IgD-negative memory B cell (primary cell): ENCODE measurements at regions not wholly inside any gene's neighbourhood (a gene's known extent, or its start where the extent isn't known, plus 50 kb on each side); places are given as distances from the start of the nearest gene placed in this dataset.

ENCODE experiments used
- H3K27ac Mint-ChIP-seq, 3 donors: one replicate each; pipeline ENCODE4 v1.8.0; 2020 to 2022; ENCODE audit warnings: mild to moderate bottlenecking in 3 of 3, mixed read lengths in 3 of 3, moderate library complexity in 1 of 3
- H3K27me3 Mint-ChIP-seq: one replicate; pipeline ENCODE4 v1.8.0; 2021; ENCODE audit warnings: mixed read lengths
- H3K36me3 Mint-ChIP-seq: one replicate; pipeline ENCODE4 v1.8.0; 2020; ENCODE audit warnings: mild to moderate bottlenecking, mixed read lengths
- H3K4me1 Mint-ChIP-seq, 3 donors: one replicate each; pipeline ENCODE4 v1.8.0; 2020 to 2022; ENCODE audit warnings: mixed read lengths in 3 of 3, mild to moderate bottlenecking in 1 of 3
- H3K4me3 Mint-ChIP-seq, 4 donors: one replicate each; pipeline ENCODE4 v1.8.0; 2020 to 2022; ENCODE audit warnings: mild to moderate bottlenecking in 4 of 4, mixed read lengths in 4 of 4, moderate library complexity in 3 of 4
- H3K9me3 Mint-ChIP-seq, 3 donors: one replicate each; pipeline ENCODE4 v1.8.0; 2020 to 2021; ENCODE audit warnings: mixed read lengths in 3 of 3, mild to moderate bottlenecking in 1 of 3

DNA sequence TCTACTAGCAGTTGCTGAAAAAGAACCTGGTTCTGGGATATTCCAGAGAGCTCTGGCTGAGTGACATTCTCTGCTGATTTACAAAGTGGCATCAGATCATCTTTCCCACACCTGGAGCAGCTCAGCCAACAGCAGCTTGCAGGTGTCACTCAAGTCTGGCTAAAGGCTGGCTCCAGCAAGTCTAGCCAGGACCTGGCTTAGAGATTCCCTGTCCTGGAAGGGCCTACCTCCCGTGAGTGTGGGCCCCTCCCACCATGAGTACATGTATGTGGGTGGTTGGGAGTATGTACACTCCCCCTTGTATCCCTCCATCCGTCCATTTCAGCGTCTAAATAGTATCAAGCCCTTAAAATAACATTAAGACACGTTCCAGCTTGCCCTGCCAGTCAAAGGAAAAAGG lies 539.3 kb upstream of the ID4 start:
- no peaks in the 10 kb centered on the region for H3K27me3 Mint-ChIP-seq
- no peaks in the 10 kb centered on the region for H3K4me1 Mint-ChIP-seq
- H3K27ac Mint-ChIP-seq = no peak overlapping the region
- peaks cover 0 to 5% (median 2%) of the 10 kb centered on the region in 3 donors for H3K9me3 Mint-ChIP-seq
- H3K4me3 Mint-ChIP-seq = no peak overlapping the region
- H3K36me3 Mint-ChIP-seq = no peaks in the 10 kb centered on the region

DNA sequence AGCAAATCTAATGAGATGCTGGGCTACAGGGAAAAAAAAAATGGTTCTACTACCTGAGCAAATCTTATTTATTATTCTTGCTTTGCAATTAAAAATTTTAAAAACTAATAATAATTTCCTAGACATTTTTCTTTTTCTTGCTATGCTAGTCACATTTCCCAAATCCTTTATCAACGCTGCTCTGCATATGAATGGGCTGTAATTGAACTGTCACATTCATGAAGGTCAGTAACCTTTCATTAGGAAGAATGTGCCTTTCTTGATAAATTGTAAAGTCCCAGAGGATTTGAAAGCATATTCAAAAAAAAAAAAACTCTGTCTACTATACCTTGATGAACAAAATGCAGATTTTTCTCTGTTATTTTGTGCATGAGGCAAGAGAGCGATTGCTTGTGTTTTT lies 538.7 kb upstream of the ID4 start:
- Mint-ChIP-seq H3K27ac (no peak overlapping the region), H3K4me3 (no peak overlapping the region), H3K9me3 (peaks cover 0 to 5% (median 2%) of the 10 kb centered on the region in 3 donors), H3K4me1 (no peaks in the 10 kb centered on the region), H3K36me3 (no peaks in the 10 kb centered on the region), H3K27me3 (no peaks in the 10 kb centered on the region)

- H3K27me3 Mint-ChIP-seq = no peaks in the 10 kb centered on the region
- H3K27ac Mint-ChIP-seq = no peak overlapping the region
- H3K4me3 Mint-ChIP-seq = no peak overlapping the region
- no peaks in the 10 kb centered on the region for H3K36me3 Mint-ChIP-seq
- H3K9me3 Mint-ChIP-seq = peaks cover 0 to 5% (median 2%) of the 10 kb centered on the region in 3 donors
- no peaks in the 10 kb centered on the region for H3K4me1 Mint-ChIP-seq
Measured at GRCh38 chr6:19299129-19299528, 538.0 kb upstream of the ID4 start.

GRCh38 chr6:19301980-19302379 lies 535.2 kb upstream of the ID4 start:
- peaks cover 2 to 7% (median 4%) of the 10 kb centered on the region in 3 donors for H3K9me3 Mint-ChIP-seq
- H3K27me3 Mint-ChIP-seq = no peaks in the 10 kb centered on the region
- H3K4me3 Mint-ChIP-seq = no peak overlapping the region
- no peaks in the 10 kb centered on the region for H3K4me1 Mint-ChIP-seq
- H3K27ac Mint-ChIP-seq = no peak overlapping the region
- no peaks in the 10 kb centered on the region for H3K36me3 Mint-ChIP-seq

- Mint-ChIP-seq H3K27ac (no peak overlapping the region), H3K4me3 (no peak overlapping the region), H3K36me3 (no peaks in the 10 kb centered on the region), H3K9me3 (peaks cover 0 to 7% (median 2%) of the 10 kb centered on the region in 3 donors), H3K4me1 (no peaks in the 10 kb centered on the region), H3K27me3 (no peaks in the 10 kb centered on the region)
Measured at GRCh38 chr6:19303383-19303782, 533.8 kb upstream of the ID4 start.

DNA sequence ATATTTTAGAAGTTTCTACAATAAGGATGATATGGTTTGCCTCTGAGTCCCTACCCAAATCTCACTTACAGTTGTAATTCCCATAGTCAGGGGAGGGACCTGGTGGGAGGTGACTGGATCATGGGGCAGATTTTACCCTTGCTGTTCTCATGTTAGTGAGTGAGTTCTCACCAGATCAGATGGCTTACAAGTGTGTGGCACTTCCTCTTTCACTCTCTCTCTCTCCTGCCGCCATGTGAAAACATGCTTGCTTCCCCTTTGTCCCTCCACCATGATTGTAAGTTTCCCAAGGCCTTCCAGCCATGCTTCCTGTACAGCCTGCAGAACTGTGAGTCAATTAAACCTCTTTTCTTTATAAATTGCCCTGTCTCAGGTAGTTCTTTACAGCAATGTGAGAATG lies 527.5 kb upstream of the ID4 start:
- H3K4me3 Mint-ChIP-seq = no peak overlapping the region
- H3K4me1 Mint-ChIP-seq = no peaks in the 10 kb centered on the region
- peaks cover 0 to 6% (median 3%) of the 10 kb centered on the region in 3 donors for H3K9me3 Mint-ChIP-seq
- no peaks in the 10 kb centered on the region for H3K36me3 Mint-ChIP-seq
- peaks cover 1% of the 10 kb centered on the region for H3K27me3 Mint-ChIP-seq
- H3K27ac Mint-ChIP-seq = no peak overlapping the region

- Mint-ChIP-seq H3K36me3 (no peaks in the 10 kb centered on the region), H3K9me3 (peaks cover 0 to 9% (median 6%) of the 10 kb centered on the region in 3 donors), H3K4me1 (no peaks in the 10 kb centered on the region), H3K27me3 (peaks cover 1% of the 10 kb centered on the region), H3K27ac (no peak overlapping the region), H3K4me3 (no peak overlapping the region)
Measured at GRCh38 chr6:19311786-19312185, 525.4 kb upstream of the ID4 start.

DNA sequence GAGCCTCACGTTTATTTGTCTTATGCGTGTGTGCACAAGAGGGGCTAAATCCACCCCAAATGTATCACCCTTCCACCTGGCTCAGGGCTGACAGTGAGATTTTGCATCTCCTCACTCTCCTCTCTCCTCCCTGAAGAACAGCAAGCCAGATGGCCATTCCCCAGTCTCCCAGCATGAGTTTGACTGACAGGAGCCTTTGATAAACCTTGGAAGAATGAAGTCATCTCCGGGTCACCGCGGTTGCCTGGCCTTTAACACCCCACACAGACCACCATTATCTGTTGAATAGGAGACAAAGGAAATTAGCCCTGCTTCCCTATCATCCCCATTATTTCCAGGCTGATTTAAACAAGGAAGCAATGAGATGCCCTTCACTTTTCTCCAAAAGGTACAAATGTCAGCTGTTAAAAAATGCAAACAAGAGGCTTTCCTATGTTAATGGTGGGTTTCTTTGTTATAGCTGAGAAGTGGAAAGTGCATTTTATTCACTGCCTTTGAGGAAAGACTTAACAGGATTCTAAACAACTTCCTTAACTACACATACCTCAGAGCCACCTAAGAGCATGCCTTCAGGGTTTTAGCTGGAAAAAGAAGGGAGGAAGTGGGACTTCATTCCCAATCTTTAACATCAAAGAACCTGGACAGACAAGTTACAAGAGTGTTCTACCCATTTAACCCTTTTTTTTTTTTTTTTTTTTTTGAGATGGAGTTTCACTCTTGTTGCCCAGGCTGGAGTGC lies 524.8 kb upstream of the ID4 start:
- Mint-ChIP-seq H3K4me1 (no peaks in the 10 kb centered on the region), H3K27ac (peak overlapping the region in 1 of 3 donors; percentile 26), H3K4me3 (no peak overlapping the region), H3K9me3 (peaks cover 0 to 9% (median 6%) of the 10 kb centered on the region in 3 donors), H3K27me3 (peaks cover 1% of the 10 kb centered on the region), H3K36me3 (no peaks in the 10 kb centered on the region)

- Mint-ChIP-seq H3K27me3 (no peaks in the 10 kb centered on the region), H3K27ac (no peak overlapping the region), H3K4me3 (no peak overlapping the region), H3K4me1 (no peaks in the 10 kb centered on the region), H3K9me3 (peaks cover 0 to 7% (median 6%) of the 10 kb centered on the region in 3 donors), H3K36me3 (no peaks in the 10 kb centered on the region)
Measured at GRCh38 chr6:19317431-19317986, 519.7 kb upstream of the ID4 start.

GRCh38 chr6:19319005-19319404 lies 518.2 kb upstream of the ID4 start:
- Mint-ChIP-seq H3K36me3 (no peaks in the 10 kb centered on the region), H3K4me3 (no peak overlapping the region), H3K9me3 (peaks cover 0 to 10% (median 7%) of the 10 kb centered on the region in 3 donors), H3K4me1 (no peaks in the 10 kb centered on the region), H3K27me3 (no peaks in the 10 kb centered on the region), H3K27ac (no peak overlapping the region)

DNA sequence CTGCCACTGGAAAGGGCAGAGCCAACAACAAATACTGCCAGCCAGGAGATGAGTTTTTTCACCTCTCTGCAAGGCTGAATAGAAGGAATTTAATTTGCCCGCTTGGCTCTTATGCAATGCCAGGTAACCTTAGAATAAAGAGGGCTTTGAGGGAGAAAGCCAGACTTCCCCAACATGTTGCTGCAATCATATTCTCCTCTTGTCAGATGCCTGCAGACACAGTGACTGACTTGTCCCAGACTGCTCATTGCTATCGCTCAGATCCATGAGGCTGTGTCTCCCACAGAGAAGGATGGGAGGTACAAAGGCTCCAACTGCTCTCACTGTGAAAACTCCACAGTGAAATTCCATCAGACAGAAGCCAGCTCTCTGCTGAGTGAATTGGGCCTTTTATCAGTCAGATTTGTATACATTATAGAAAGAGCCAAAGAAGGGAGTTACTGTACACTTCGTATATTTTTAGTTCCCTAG lies 517.0 kb upstream of the ID4 start:
- Mint-ChIP-seq H3K27ac (no peak overlapping the region), H3K4me3 (no peak overlapping the region), H3K4me1 (no peaks in the 10 kb centered on the region), H3K27me3 (no peaks in the 10 kb centered on the region), H3K36me3 (no peaks in the 10 kb centered on the region), H3K9me3 (peaks cover 2 to 10% (median 3%) of the 10 kb centered on the region in 3 donors)

- no peaks in the 10 kb centered on the region for H3K4me1 Mint-ChIP-seq
- no peaks in the 10 kb centered on the region for H3K36me3 Mint-ChIP-seq
- peaks cover 0 to 10% (median 2%) of the 10 kb centered on the region in 3 donors for H3K9me3 Mint-ChIP-seq
- H3K27ac Mint-ChIP-seq = no peak overlapping the region
- H3K27me3 Mint-ChIP-seq = no peaks in the 10 kb centered on the region
- no peak overlapping the region for H3K4me3 Mint-ChIP-seq
Measured at GRCh38 chr6:19322691-19323485, 514.3 kb upstream of the ID4 start.

DNA sequence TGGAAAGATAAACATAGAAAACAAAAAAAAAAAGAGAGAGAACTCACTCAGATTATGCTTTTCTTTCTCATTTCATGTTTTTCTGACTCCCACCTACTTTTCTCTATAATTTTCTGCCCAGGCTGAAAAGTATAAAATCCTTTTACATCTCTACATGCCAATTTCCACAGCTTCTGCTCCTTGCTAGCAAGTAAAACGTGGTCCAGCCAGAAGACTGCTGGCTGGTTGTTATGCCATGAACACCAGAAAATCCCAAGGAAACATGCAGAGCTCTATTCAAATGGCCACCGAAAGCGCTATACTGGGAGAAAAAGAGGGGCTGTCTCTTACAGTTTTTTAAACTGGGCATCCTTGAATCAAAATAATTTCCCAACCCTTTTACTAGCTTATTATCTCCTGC lies 512.8 kb upstream of the ID4 start:
- Mint-ChIP-seq H3K27me3 (no peaks in the 10 kb centered on the region), H3K4me3 (no peak overlapping the region), H3K4me1 (no peaks in the 10 kb centered on the region), H3K9me3 (peaks cover 0 to 8% (median 2%) of the 10 kb centered on the region in 3 donors), H3K36me3 (no peaks in the 10 kb centered on the region), H3K27ac (no peak overlapping the region)

DNA sequence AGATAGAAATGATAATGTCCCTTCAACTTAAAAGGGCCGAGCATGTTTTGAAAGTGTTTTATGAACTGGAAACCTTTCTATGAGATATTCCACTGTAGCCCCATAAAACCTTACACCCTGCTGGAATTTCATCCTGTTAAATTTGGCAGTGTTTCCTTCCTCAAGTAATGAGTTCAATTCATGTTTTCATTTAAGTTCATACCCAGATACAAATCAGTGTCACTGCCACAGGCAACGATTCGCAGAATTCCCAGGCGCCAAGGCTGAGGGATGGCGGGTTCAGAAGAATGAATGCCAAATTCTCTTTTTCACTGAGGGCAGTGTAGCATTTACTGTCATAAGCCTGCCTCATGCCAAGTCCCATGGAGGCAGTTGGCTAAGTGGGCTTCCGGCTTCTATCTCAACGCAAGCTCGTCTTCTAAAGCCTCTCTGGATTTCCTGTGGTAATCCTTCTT lies 511.8 kb upstream of the ID4 start:
- no peaks in the 10 kb centered on the region for H3K4me1 Mint-ChIP-seq
- no peaks in the 10 kb centered on the region for H3K27me3 Mint-ChIP-seq
- H3K4me3 Mint-ChIP-seq = no peak overlapping the region
- no peaks in the 10 kb centered on the region for H3K36me3 Mint-ChIP-seq
- H3K27ac Mint-ChIP-seq = no peak overlapping the region
- peaks cover 3 to 5% (median 4%) of the 10 kb centered on the region in 3 donors for H3K9me3 Mint-ChIP-seq

- Mint-ChIP-seq H3K27me3 (no peaks in the 10 kb centered on the region), H3K36me3 (no peaks in the 10 kb centered on the region), H3K27ac (peak overlapping the region in 1 of 3 donors; percentile 26), H3K4me1 (no peaks in the 10 kb centered on the region), H3K4me3 (no peak overlapping the region), H3K9me3 (peaks cover 4 to 8% (median 5%) of the 10 kb centered on the region in 3 donors)
Measured at GRCh38 chr6:19327241-19327640, 509.9 kb upstream of the ID4 start.
